Glomerular endothelial cell (primary cell): ENCODE measurements at regions not wholly inside any gene's neighbourhood (a gene's known extent, or its start where the extent isn't known, plus 50 kb on each side); places are given as distances from the start of the nearest gene placed in this dataset.
"Not testable (repeated sequence)": the region's sequence is repeated elsewhere in the genome, so short reads cannot be mapped to it uniquely, and the experiment has no call there.

ENCODE experiments used
- DNase-seq: peaks from one replicate; pipeline ENCODE4 v3.0.0-alpha.2; 2011; ENCODE audit warnings: low read depth, low spot score; ENCODE audit errors: extremely low read depth

- DNase-seq: no peak
Observed at GRCh38 chr14:34181338-34181737, 230.5 kb upstream of the EGLN3 start.

- no peak for DNase-seq
Observed at GRCh38 chr14:34180869-34181268, 230.0 kb upstream of the EGLN3 start.

GRCh38 chr14:34180434-34180833 is 229.6 kb upstream of the EGLN3 start:
- no peak for DNase-seq

GRCh38 chr14:34179727-34180126 is 228.9 kb upstream of the EGLN3 start:
- DNase-seq: no peak

GRCh38 chr14:34177466-34177865 is 226.6 kb upstream of the EGLN3 start:
- no peak for DNase-seq

GRCh38 chr14:34175574-34175973 is 224.7 kb upstream of the EGLN3 start:
- DNase-seq: no peak

GRCh38 chr14:34174973-34175372 is 224.1 kb upstream of the EGLN3 start:
- DNase-seq: no peak

- no peak for DNase-seq
Observed at GRCh38 chr14:34173916-34174315, 223.0 kb upstream of the EGLN3 start.

GRCh38 chr14:34172550-34173368 is 221.9 kb upstream of the EGLN3 start:
- no peak for DNase-seq

GRCh38 chr14:34172173-34172451 is 221.2 kb upstream of the EGLN3 start:
- no peak for DNase-seq

GRCh38 chr14:34171431-34172172 is 220.7 kb upstream of the EGLN3 start:
- DNase-seq: no peak

GRCh38 chr14:34170882-34171281 is 220.0 kb upstream of the EGLN3 start:
- DNase-seq: no peak

- DNase-seq: no peak
Observed at GRCh38 chr14:34169561-34169960, 218.7 kb upstream of the EGLN3 start.

- DNase-seq: no peak
Observed at GRCh38 chr14:34168656-34169055, 217.8 kb upstream of the EGLN3 start.

GRCh38 chr14:34165847-34166350 is 215.0 kb upstream of the EGLN3 start:
- no peak for DNase-seq

- no peak for DNase-seq
Observed at GRCh38 chr14:34164162-34164864, 213.4 kb upstream of the EGLN3 start.

- DNase-seq: no peak
Observed at GRCh38 chr14:34161351-34162082, 210.6 kb upstream of the EGLN3 start.

- DNase-seq: no peak
Observed at GRCh38 chr14:34160619-34161018, 209.7 kb upstream of the EGLN3 start.

GRCh38 chr14:34157651-34158050 is 206.8 kb upstream of the EGLN3 start:
- no peak for DNase-seq

GRCh38 chr14:34147461-34147860 is 196.6 kb upstream of the EGLN3 start:
- DNase-seq: no peak

GRCh38 chr14:34140127-34140526 is 189.3 kb upstream of the EGLN3 start:
- not testable (repeated sequence) for DNase-seq
